SK-N-SH (cell line): ENCODE measurements at regions not wholly inside any gene's neighbourhood (a gene's known extent, or its start where the extent isn't known, plus 50 kb on each side); places are given as distances from the start of the nearest gene placed in this dataset.

Source experiments
- CTCF ChIA-PET: fragments of 300-600, 350-600 bp; formaldehyde crosslinking; extraction: SDS; loops from one replicate; lab custom pipeline; 2021; lab: Yijun Ruan, JAX
- POLR2A ChIA-PET: fragments of 350-600 bp; sonication (Branson Sonifier 250); formaldehyde crosslinking; extraction: SDS; loops from one replicate; lab custom pipeline; 2020; ENCODE audit warnings: antibody characterized with exemption, inconsistent platforms; lab: Yijun Ruan, JAX
- DNase-seq: peaks from one replicate; pipeline ENCODE4 v3.0.0; 2012
- H2AFZ ChIP-seq: fragments of 200-600 bp; sonication (generic); 2 replicates; pipeline ENCODE4 v1.8.1; 2016; ENCODE audit warnings: antibody characterized with exemption, mild to moderate bottlenecking, low read depth
- H3F3A ChIP-seq: fragments of 200-600 bp; sonication (generic); replicated peaks from 2 replicates; pipeline ENCODE3; 2016; ENCODE audit warnings: antibody characterized with exemption, mild to moderate bottlenecking; ENCODE audit not compliant: insufficient read depth
- H3K27ac ChIP-seq, 2 experiments: fragments of 200-500 bp in 1 of 2; fragments of 200-600 bp in 1 of 2; sonication (Bioruptor generic) in 1 of 2; sonication (generic), shearing (Covaris generic) in 1 of 2; 2 replicates each; pipeline versions ENCODE4 v1.5.1 to v1.6.1; 2014 to 2016; ENCODE audit warnings: low read depth in 2 of 2, inconsistent platforms in 1 of 2, low read length in 1 of 2, mild to moderate bottlenecking in 1 of 2, mixed read lengths in 1 of 2
- H3K27me3 ChIP-seq: fragments of 200-600 bp; sonication (generic), shearing (Covaris generic); 2 replicates; pipeline ENCODE4 v1.6.1; 2016; ENCODE audit warnings: mixed run types; ENCODE audit not compliant: insufficient read depth
- H3K36me3 ChIP-seq, 2 experiments: fragments of 200-500 bp in 1 of 2; fragments of 200-600 bp in 1 of 2; sonication (Bioruptor generic) in 1 of 2; sonication (generic) in 1 of 2; replicated peaks in 1 of 2; 2 replicates each; pipeline versions ENCODE3 to v1.5.1; 2014 to 2016; ENCODE audit warnings: low read length in 1 of 2, mild to moderate bottlenecking in 1 of 2; ENCODE audit not compliant: insufficient read depth in 2 of 2, control insufficient read depth in 1 of 2
- H3K4me1 ChIP-seq, 2 experiments: fragments of 200-500 bp in 1 of 2; fragments of 200-600 bp in 1 of 2; sonication (Bioruptor generic) in 1 of 2; sonication (generic), shearing (Covaris generic) in 1 of 2; 2 replicates each; pipeline versions ENCODE4 v1.5.1 to v1.6.1; 2014 to 2016; ENCODE audit warnings: low read depth in 1 of 2, low read length in 1 of 2, mixed run types in 1 of 2; ENCODE audit not compliant: insufficient read depth in 2 of 2, control insufficient read depth in 1 of 2
- H3K4me2 ChIP-seq: fragments of 200-600 bp; sonication (generic), shearing (Covaris generic); 2 replicates; pipeline ENCODE4 v1.6.1; 2017; ENCODE audit warnings: mixed run types
- H3K4me3 ChIP-seq, 2 experiments: fragments of 200-500 bp in 1 of 2; fragments of 200-600 bp in 1 of 2; sonication (Bioruptor generic) in 1 of 2; sonication (generic), shearing (Covaris generic) in 1 of 2; 2 replicates each; pipeline versions ENCODE4 v1.5.1 to v1.8.1; 2014 to 2016; ENCODE audit warnings: low read depth in 2 of 2, inconsistent platforms in 1 of 2, low read length in 1 of 2, mild to moderate bottlenecking in 1 of 2, mixed read lengths in 1 of 2, moderate library complexity in 1 of 2
- H3K79me2 ChIP-seq: fragments of 200-600 bp; sonication (generic); 2 replicates; pipeline ENCODE4 v1.8.1; 2017; ENCODE audit warnings: mild to moderate bottlenecking; ENCODE audit not compliant: insufficient read depth
- H3K9ac ChIP-seq: fragments of 200-600 bp; sonication (generic); 2 replicates; pipeline ENCODE4 v1.6.1; 2017; ENCODE audit warnings: mixed run types
- H3K9me2 ChIP-seq: fragments of 200-600 bp; sonication (generic); 2 replicates; pipeline ENCODE4 v1.6.1; 2017; ENCODE audit warnings: mixed run types
- H3K9me3 ChIP-seq: fragments of 200-600 bp; sonication (generic); 2 replicates; pipeline ENCODE4 v1.6.1; 2017; ENCODE audit warnings: mixed run types, mild to moderate bottlenecking, moderate library complexity
- H4K20me1 ChIP-seq: fragments of 200-600 bp; sonication (generic); 2 replicates; pipeline ENCODE4 v1.6.1; 2017; ENCODE audit warnings: mild to moderate bottlenecking, mixed run types; ENCODE audit not compliant: insufficient read depth
- CHD2 ChIP-seq: fragments of 150-350 bp; IDR thresholded peaks from 2 replicates; pipeline ENCODE4 v1.6.1; 2018; ENCODE audit warnings: low read length; ENCODE audit not compliant: partially characterized antibody
- EP300 ChIP-seq, 2 experiments: IDR thresholded peaks; 2 replicates each; pipeline versions ENCODE4 v1.4.0 to v1.6.1; 2012; ENCODE audit warnings: borderline replicate concordance in 1 of 2, low read depth in 1 of 2, low read length in 1 of 2
- EZH2phosphoT487 ChIP-seq: fragments of 200-600 bp; sonication (generic); IDR thresholded peaks from 2 replicates; pipeline ENCODE4 v1.6.1; 2017; ENCODE audit warnings: low read depth, mixed run types, mild to moderate bottlenecking, antibody characterized with exemption, moderate library complexity, borderline replicate concordance
- FOSL2 ChIP-seq: IDR thresholded peaks from 2 replicates; pipeline ENCODE4 v1.4.0; 2012; ENCODE audit warnings: low read depth, mild to moderate bottlenecking, moderate library complexity, borderline replicate concordance
- FOXJ3 ChIP-seq: sonication (generic); formaldehyde crosslinking; IDR thresholded peaks from 2 replicates; pipeline ENCODE4 v1.5.1; 2020; ENCODE audit warnings: mild to moderate bottlenecking, missing genetic modification reagents
- FOXM1 ChIP-seq: IDR thresholded peaks from 2 replicates; pipeline ENCODE4 v1.4.0; 2012; ENCODE audit warnings: low read depth, mild to moderate bottlenecking
- GATA2 ChIP-seq: sonication (generic); formaldehyde crosslinking; IDR thresholded peaks from 2 replicates; pipeline ENCODE4 v1.5.0; 2020; ENCODE audit warnings: mild to moderate bottlenecking, missing genetic modification reagents
- JUND ChIP-seq: IDR thresholded peaks from 2 replicates; pipeline ENCODE4 v1.4.0; 2012
- MEF2A ChIP-seq: IDR thresholded peaks from 2 replicates; pipeline ENCODE4 v1.4.0; 2012; ENCODE audit warnings: low read depth, borderline replicate concordance
- NFIC ChIP-seq: IDR thresholded peaks from 2 replicates; pipeline ENCODE4 v1.4.0; 2012; ENCODE audit warnings: borderline replicate concordance
- NRF1 ChIP-seq: IDR thresholded peaks from 2 replicates; pipeline ENCODE4 v1.6.1; 2012; ENCODE audit warnings: low read depth, mild to moderate bottlenecking, low read length
- RFX5 ChIP-seq: IDR thresholded peaks from 2 replicates; pipeline ENCODE4 v1.6.1; 2012; ENCODE audit warnings: mild to moderate bottlenecking, improper control_type of control experiment, low read length
- RXRA ChIP-seq: IDR thresholded peaks from 2 replicates; pipeline ENCODE4 v1.4.0; 2012; ENCODE audit warnings: low read depth, mild to moderate bottlenecking, borderline replicate concordance
- SMC3 ChIP-seq: IDR thresholded peaks from 2 replicates; pipeline ENCODE4 v1.6.1; 2012; ENCODE audit warnings: low read depth, low read length, improper control_type of control experiment
- TAF1 ChIP-seq: IDR thresholded peaks from 2 replicates; pipeline ENCODE4 v1.6.1; 2012; ENCODE audit warnings: low read depth, mild to moderate bottlenecking, low read length, moderate library complexity, borderline replicate concordance
- TEAD4 ChIP-seq: IDR thresholded peaks from 2 replicates; pipeline ENCODE4 v1.4.0; 2012; ENCODE audit warnings: mild to moderate bottlenecking, borderline replicate concordance; ENCODE audit not compliant: insufficient read depth
- WGBS: methylation state at CpG from one replicate; pipeline ENCODE4 v1.1.6; 2017; ENCODE audit warnings: low lambda C conversion rate; 5-methylcytosine and 5-hydroxymethylcytosine counted together
- TF ChIP-seq, protein P1 (sequence below): fragments of 150-350 bp; IDR thresholded peaks from 2 replicates; pipeline ENCODE4 v1.6.1; 2016; ENCODE audit warnings: mild to moderate bottlenecking, low read depth, low read length
- TF ChIP-seq, protein P2 (sequence below): IDR thresholded peaks from 2 replicates; pipeline ENCODE4 v1.4.0; 2012; ENCODE audit warnings: low read depth, borderline replicate concordance
- TF ChIP-seq, protein P3 (sequence below): IDR thresholded peaks from 2 replicates; pipeline ENCODE4; 2012
- TF ChIP-seq, protein P4 (sequence below): fragments of 150-350 bp; IDR thresholded peaks from 2 replicates; pipeline ENCODE4 v1.6.1; 2017; ENCODE audit warnings: antibody characterized with exemption, low read length, low read depth, borderline replicate concordance

DNA sequence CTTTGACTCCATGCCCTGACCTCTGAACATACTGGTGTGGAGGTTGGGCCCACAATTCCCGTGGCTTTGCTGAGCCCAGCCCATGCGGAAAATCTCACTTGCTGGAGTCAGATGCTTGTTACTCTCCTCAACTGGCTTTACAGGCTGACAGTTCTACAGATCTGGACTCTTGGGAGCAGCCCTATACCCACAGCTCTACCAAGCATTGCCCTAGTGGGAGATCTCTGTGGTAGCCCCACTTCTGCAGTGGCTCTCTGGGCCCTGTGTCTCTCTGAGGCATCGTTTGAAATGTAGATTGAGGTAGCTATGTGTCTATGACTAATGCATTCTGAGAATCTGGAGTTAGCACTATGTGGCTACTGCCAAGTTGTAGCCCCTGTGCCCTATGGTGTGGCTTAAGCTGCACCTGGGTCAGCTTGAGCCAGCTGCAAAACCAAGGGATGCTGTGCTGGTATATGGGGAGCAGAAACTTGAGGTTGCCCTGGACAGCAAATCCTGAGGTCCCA lies 625.8 kb upstream of the ALCAM start:
- no peaks in the 10 kb centered on the region for H3K27me3 ChIP-seq
- H3K9ac ChIP-seq: no peak overlapping the region
- no peaks in the 10 kb centered on the region for H3K9me3 ChIP-seq
- no peak overlapping the region for H2AFZ ChIP-seq
- no peaks in the 10 kb centered on the region for H3K79me2 ChIP-seq
- CTCF ChIA-PET: no interaction called here
- H3K9me2 ChIP-seq: no peaks in the 10 kb centered on the region
- no peak for TF ChIP-seq RXRA
- TF ChIP-seq, protein P1, sequence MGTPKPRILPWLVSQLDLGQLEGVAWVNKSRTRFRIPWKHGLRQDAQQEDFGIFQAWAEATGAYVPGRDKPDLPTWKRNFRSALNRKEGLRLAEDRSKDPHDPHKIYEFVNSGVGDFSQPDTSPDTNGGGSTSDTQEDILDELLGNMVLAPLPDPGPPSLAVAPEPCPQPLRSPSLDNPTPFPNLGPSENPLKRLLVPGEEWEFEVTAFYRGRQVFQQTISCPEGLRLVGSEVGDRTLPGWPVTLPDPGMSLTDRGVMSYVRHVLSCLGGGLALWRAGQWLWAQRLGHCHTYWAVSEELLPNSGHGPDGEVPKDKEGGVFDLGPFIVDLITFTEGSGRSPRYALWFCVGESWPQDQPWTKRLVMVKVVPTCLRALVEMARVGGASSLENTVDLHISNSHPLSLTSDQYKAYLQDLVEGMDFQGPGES: no peak
- TF ChIP-seq CHD2: no peak
- TF ChIP-seq, protein P2, sequence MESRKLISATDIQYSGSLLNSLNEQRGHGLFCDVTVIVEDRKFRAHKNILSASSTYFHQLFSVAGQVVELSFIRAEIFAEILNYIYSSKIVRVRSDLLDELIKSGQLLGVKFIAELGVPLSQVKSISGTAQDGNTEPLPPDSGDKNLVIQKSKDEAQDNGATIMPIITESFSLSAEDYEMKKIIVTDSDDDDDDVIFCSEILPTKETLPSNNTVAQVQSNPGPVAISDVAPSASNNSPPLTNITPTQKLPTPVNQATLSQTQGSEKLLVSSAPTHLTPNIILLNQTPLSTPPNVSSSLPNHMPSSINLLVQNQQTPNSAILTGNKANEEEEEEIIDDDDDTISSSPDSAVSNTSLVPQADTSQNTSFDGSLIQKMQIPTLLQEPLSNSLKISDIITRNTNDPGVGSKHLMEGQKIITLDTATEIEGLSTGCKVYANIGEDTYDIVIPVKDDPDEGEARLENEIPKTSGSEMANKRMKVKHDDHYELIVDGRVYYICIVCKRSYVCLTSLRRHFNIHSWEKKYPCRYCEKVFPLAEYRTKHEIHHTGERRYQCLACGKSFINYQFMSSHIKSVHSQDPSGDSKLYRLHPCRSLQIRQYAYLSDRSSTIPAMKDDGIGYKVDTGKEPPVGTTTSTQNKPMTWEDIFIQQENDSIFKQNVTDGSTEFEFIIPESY: no peak
- TF ChIP-seq MEF2A: no peak
- TF ChIP-seq EZH2phosphoT487: no peak
- TF ChIP-seq FOSL2: no peak
- no peak for TF ChIP-seq SMC3
- TF ChIP-seq GATA2 (CRISPR knock-in tag): no peak
- TF ChIP-seq NFIC: no peak
- no peak for TF ChIP-seq RFX5
- no peak for TF ChIP-seq FOXJ3
- TF ChIP-seq EP300 (IDR thresholded peaks at IDR 0.05; ENCODE audit: borderline replicate concordance in 1 of 2, low read depth in 1 of 2, low read length in 1 of 2): no peak
- TF ChIP-seq TEAD4: no peak
- TF ChIP-seq NRF1: no peak
- TF ChIP-seq, protein P3, sequence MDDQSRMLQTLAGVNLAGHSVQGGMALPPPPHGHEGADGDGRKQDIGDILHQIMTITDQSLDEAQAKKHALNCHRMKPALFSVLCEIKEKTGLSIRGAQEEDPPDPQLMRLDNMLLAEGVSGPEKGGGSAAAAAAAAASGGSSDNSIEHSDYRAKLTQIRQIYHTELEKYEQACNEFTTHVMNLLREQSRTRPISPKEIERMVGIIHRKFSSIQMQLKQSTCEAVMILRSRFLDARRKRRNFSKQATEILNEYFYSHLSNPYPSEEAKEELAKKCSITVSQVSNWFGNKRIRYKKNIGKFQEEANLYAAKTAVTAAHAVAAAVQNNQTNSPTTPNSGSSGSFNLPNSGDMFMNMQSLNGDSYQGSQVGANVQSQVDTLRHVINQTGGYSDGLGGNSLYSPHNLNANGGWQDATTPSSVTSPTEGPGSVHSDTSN: no peak
- TF ChIP-seq, protein P4, sequence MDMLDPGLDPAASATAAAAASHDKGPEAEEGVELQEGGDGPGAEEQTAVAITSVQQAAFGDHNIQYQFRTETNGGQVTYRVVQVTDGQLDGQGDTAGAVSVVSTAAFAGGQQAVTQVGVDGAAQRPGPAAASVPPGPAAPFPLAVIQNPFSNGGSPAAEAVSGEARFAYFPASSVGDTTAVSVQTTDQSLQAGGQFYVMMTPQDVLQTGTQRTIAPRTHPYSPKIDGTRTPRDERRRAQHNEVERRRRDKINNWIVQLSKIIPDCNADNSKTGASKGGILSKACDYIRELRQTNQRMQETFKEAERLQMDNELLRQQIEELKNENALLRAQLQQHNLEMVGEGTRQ: no peak
- TF ChIP-seq JUND: no peak
- TF ChIP-seq FOXM1: no peak
- no peak for TF ChIP-seq TAF1
- TF ChIP-seq, all 33 proteins: peak for 0
- Histone ChIP-seq H3F3A (no peaks in the 10 kb centered on the region), H3K4me3 (no peak overlapping the region), H3K4me2 (no peak overlapping the region), H3K4me1 (no peaks in the 10 kb centered on the region), H3K36me3 (no peaks in the 10 kb centered on the region), H4K20me1 (no peaks in the 10 kb centered on the region), H3K27ac (no peak overlapping the region)
- POLR2A ChIA-PET: no interaction called here
- no peak for DNase-seq
- 61% methylated on average over 3 of the region's 3 CpGs for WGBS
